ENCODE measurements at regions not wholly inside any gene's neighbourhood (a gene's known extent, or its start where the extent isn't known, plus 50 kb on each side); places are given as distances from the start of the nearest gene placed in this dataset.
"Not testable (repeated sequence)": the region's sequence is repeated elsewhere in the genome, so short reads cannot be mapped to it uniquely, and the experiment has no call there.

DNA sequence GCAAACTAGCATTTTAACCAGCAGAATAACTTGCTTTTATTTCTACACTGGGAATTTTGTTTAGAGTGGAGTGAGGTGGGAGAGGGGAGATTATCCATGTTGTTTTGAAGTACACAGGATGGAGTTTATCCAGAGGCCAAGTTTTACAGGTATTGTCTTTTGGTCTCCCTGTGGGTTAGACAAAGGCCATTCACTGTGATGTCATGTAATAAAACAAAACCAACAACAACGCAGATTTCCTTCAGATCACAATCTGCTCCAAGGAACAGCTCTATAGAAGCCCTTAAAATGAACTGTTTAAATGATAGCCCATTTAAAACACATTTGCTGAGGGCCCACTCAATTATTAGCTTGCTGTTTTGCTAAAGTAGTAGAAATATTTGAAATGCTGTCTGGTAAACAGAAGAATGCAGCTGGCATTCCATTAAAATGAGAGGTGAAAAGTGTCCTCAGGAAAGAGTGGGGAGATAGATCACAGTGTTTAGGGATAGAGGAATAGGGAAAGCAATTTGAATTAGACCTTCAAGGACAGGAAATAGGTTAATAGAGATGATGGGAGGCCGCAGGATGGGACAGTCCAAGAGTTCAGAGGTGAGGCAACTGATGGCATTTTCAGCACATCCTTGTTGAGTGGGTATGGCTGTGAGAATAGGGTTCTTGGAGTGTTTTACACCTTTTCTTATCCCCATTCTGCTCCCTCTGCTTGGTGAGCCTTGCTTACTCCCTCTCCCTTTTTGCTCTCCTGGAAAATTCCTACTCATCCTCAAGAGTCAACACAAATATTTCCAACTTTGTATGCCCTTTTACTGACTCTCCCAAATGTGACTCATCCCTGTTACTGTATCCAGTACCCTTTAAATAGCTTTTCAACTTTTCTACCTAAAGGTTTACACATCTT lies 140.1 kb upstream of the NR3C1 start:
- in situ Hi-C loops (cut with HindIII; ENCODE audit: low sequenced_read_pairs) = no loop called here

GRCh38 chr5:143542798-143543144 lies 139.3 kb upstream of the NR3C1 start:
- in situ Hi-C loops (cut with HindIII; ENCODE audit: low sequenced_read_pairs) = no loop called here

DNA sequence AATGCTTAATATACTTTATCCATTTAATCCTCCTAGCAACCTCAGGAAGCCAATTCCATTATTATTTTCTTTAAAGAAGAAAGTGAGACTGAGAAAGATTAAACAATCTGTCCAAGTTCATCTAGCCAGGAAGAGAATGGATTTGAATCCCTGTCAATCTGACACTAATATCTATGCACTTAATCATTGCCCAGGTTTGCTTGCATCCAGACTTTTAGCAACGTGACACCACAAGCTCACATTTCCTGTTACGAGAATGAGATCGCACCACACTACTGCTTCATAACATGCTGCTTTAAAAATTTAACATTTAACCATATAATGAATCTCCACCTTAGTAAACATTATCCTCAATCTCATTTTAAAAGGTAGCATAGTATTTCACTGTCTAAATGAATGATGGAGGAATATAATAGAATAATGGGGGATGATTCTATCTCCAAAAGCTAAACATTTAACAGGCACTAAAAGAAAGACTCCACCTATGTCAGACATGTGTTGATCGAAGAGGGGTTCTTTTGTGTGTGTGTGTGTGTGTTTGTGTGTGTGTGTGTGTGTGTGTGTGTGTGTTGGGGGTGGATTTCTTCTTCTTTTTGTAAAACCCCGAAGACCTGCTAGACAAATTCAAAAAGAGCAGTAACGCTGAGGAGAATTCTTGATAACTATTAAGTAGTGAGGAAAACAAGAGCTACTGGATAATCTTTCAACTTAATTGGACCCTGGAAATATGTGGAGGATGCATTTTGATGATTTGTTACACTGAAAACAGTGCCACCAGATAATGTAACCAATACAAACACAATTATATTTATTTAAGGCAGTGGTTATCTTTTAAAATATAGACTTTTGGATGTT lies 138.7 kb upstream of the NR3C1 start:
- in situ Hi-C loops (cut with HindIII; ENCODE audit: low sequenced_read_pairs) = no loop called here

DNA sequence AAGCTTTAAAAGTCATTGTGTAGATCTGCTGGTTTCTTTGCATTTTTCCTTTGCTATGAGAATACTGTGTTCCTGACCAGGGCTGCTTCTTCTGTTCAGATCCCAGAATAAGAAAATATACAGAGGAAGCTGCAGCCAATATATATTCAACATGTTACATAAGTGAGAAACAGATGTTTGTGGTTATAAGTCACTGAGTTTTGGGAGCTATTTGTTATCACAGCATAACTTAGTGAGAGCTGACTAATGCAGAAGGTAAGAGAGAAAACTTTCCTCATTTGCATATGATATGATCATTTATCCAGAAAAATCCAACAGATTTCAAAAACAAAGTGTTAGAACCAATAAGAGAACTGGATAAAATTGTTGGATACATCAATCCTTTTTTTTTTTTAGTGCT lies 136.3 kb upstream of the NR3C1 start:
- in situ Hi-C loops (cut with HindIII; ENCODE audit: low sequenced_read_pairs) = no loop called here

DNA sequence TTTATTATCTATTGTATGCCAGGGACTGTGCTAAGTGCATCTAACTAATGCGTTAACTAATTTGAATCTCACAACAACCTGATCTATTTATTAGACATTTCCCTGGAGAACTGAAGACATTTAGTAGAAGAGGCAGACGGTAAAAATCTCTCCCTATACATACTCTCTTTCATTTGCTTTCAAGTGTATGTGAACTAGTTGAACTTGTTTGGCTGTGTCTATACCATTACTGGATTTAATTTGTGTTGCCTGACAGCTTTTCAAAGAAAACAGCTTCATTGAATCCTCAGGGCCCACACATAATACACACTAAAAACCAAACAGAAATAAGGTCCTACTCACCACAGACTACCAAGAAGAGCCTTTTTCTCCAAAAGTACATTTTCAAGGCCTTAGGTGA lies 133.6 kb upstream of the NR3C1 start:
- in situ Hi-C loops (cut with HindIII; ENCODE audit: low sequenced_read_pairs) = no loop called here

GRCh38 chr5:143536364-143536763 lies 132.9 kb upstream of the NR3C1 start:
- in situ Hi-C loops (cut with HindIII; ENCODE audit: low sequenced_read_pairs) = no loop called here

DNA sequence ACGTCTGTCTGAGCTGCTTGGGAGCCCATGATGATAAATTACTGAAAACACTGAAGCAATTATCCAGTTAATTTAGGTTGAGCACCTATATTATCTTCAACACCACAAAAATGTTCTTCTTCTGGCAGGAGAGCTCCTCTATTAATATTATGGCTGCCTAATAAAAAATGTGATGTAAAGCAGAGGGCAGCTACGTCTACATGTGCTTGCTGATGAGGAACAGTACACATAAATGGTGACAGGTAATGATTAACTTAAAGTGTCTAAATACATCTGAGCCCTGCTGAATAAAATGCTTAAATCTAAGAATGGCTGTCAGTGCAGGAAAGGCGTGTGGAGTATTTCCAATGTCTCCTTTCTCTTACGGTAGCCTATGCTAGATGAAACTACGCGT lies 131.3 kb upstream of the NR3C1 start:
- in situ Hi-C loops (cut with HindIII; ENCODE audit: low sequenced_read_pairs) = no loop called here

DNA sequence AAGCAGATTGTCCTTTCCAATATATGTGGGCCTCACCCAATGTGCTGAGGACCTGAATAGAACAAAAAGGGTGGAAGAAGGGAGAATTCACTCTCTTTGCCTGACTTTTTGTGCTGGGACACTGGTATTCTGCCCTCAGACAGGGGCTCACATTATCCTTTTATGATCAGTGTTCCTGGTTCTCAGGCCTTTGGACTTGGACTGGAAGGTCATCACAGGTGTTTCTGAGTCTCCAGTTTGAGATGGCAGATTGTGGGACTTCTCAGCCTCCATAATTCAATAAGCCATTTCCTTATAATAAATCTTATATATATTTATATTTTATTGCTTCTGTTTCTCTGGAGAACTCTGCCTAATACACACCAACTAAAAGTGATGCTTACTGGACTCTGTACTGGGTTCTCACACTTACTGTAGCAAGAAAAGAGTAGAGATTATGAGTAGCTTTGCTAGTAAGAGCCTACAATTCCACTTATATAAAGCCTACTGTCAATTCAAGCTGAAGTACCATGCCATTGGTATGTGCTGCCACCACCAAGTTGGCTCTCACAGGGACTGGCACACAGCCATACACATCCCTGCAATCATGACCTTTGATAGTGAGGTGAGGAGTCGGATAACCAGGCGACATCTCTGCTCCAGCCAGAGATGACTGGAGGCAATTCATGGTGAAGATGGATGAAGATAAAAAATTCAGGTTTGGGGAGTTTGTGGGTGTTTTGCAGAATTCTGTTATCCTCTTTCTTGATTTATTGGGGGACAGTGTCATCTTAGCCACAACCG lies 130.7 kb upstream of the NR3C1 start:
- in situ Hi-C loops (cut with HindIII; ENCODE audit: low sequenced_read_pairs) = no loop called here

DNA sequence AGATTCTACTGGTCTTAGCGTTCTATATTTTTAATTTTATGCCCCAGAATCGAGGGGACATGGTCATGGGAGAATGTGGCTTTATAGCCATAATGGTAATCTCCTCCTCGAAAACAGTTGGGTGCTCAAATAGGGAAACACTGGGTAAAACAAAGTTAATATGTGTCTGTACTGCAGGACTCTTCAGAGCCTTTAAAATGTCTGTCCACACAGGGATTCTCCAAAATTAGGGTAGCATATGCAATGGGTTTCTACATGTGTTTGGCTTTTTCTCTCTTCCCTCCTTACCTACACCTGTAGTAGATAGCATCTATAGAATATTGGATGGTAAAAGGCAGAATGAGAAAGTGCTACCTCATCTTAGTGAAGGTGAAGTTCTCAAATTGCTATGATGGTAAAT lies 130.0 kb upstream of the NR3C1 start:
- in situ Hi-C loops (cut with HindIII; ENCODE audit: low sequenced_read_pairs) = no loop called here

GRCh38 chr5:143527808-143528207 lies 124.3 kb upstream of the NR3C1 start:
- in situ Hi-C loops (cut with HindIII; ENCODE audit: low sequenced_read_pairs) = no loop called here

DNA sequence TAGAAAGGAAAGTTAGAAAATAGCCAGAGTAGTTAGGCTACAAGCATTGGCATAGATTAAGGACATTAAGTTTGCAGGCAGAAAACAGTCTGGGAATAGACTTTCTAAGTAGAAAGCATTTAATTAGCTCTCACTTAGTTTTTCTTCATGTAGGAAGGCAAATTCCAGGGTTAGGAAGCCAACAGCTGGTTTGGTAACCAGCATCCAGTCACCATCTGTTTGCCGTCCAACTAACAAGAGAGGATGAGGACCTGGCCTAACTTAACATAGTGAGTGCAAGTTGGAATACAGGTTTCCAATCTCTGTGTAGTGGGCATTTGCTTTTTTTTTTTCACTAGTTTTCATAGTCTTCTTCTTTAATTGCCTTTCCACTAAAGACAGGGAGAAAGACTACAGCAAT lies 121.7 kb upstream of the NR3C1 start:
- in situ Hi-C loops (cut with HindIII; ENCODE audit: low sequenced_read_pairs) = no loop called here

- in situ Hi-C loops (cut with HindIII; ENCODE audit: low sequenced_read_pairs) = no loop called here
Measured at GRCh38 chr5:143524338-143524945, 121.0 kb upstream of the NR3C1 start.

- in situ Hi-C loops (cut with HindIII; ENCODE audit: low sequenced_read_pairs) = no loop called here
Measured at GRCh38 chr5:143521846-143522400, 118.4 kb upstream of the NR3C1 start.

GRCh38 chr5:143521141-143521540 lies 117.7 kb upstream of the NR3C1 start:
- in situ Hi-C loops (cut with HindIII; ENCODE audit: low sequenced_read_pairs) = no loop called here

DNA sequence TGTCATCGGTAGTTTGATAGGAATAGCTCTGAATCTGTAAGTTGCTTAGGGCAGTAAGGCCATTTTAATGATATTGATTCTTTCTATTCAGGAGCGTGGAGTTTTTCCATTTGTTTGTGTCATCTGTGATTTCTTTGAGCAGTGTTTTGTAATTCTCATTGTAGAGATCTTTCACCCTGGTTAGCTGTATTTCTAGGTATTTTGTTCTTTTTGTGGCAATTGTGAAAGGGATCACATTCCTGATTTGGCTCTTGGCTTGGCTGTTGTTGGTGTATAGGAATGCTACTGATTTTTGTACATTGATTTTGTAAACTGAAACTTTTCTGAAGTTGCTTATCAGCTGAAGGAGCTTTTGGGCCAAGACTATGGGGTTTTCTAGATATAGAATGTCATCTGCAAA lies 115.7 kb upstream of the NR3C1 start:
- in situ Hi-C loops (cut with HindIII; ENCODE audit: low sequenced_read_pairs) = not testable (repeated sequence)

DNA sequence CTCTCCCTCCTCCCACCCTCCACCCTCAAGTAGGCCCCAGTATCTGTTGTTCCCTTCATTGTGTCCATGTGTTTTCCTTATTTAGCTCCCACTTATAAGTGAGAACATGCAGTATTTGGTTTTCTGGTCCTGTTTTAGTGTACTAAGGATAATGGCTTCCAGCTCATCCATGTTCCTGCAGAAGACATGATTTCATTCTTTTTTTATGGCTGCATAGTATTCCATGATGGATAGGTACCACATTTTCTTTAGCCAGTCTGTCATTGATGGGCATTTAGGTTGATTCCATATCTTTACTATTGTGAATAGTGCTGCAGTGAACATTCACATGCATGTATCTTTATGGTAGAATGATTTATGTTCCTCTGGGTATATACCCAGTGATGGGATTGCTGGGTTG lies 114.3 kb upstream of the NR3C1 start:
- in situ Hi-C loops (cut with HindIII; ENCODE audit: low sequenced_read_pairs) = not testable (repeated sequence)

- in situ Hi-C loops (cut with HindIII; ENCODE audit: low sequenced_read_pairs) = no loop called here
Measured at GRCh38 chr5:143516249-143516648, 112.8 kb upstream of the NR3C1 start.

GRCh38 chr5:143515829-143516228 lies 112.3 kb upstream of the NR3C1 start:
- in situ Hi-C loops (cut with HindIII; ENCODE audit: low sequenced_read_pairs) = no loop called here

DNA sequence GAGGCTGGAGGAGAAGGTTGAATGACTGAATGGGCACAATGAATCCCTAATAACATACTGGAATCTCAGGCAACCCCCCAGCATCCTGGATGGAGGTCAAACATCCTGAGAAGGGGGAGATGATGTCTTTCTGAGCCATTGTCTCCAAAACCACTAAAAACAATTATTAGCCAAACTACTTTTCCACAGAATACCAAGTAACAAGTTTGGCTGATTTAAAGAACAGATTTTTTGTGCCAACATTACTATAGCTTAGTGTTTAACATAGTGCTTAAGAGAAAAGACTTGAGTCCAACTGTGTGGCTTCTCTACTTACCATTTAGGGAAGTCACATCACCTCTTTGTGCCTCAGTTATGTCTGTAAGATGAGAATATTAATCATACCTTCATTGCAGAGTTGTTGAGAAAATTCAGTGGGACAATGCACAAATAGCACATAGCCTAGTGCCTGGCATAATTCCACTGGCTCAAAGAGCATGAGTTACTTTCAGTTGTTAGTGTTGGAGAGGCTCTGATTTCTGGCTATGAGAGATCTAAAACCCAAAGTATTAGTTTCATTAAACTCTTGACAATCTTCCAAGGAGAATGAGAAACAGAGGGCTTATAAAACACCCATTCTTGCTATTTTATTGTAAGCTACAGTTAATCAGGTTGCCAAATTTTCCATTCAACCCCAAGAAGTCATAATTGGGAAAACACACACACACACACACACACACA lies 111.3 kb upstream of the NR3C1 start:
- in situ Hi-C loops (cut with HindIII; ENCODE audit: low sequenced_read_pairs) = no loop called here

DNA sequence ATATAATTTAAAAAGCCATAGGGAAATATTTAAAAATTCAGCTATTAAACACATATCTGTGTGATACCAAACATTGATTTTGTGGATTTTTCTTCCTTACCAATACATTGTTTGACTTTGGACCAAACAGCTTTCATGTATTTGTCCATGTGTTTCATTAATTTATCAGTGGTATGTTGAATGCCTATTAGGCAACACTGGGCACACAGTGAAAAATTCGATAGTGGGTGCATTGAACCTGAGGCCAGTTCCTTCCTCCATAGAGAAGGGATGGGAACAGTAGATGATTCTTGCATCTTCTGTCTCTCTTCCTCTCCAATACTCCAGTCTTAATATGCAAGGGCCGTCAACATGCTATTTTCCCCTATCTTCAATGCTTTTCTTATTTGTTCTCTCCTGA lies 110.2 kb upstream of the NR3C1 start:
- in situ Hi-C loops (cut with HindIII; ENCODE audit: low sequenced_read_pairs) = no loop called here

Measured in DLD1 (cell line).